Adrenal gland (tissue), 5 donors: ENCODE measurements at regions not wholly inside any gene's neighbourhood (a gene's known extent, or its start where the extent isn't known, plus 50 kb on each side); places are given as distances from the start of the nearest gene placed in this dataset.

ENCODE experiments used
- CTCF ChIP-seq, 6 experiments: fragments of 450-650 bp in 4 of 6; fragments of 200-600 bp in 2 of 6; sonication (generic) in 1 of 6; IDR thresholded peaks; 1 replicate in 5 of 6; 2 replicates in 1 of 6; pipeline versions ENCODE4 v1.5.1 to v1.8.0; 2016 to 2021; ENCODE audit warnings: antibody characterized with exemption in 6 of 6, mild to moderate bottlenecking in 2 of 6, moderate library complexity in 1 of 6
- POLR2A ChIP-seq, 2 donors: fragments of 450-650 bp; IDR thresholded peaks; one replicate each; pipeline ENCODE4 v1.6.1; 2017; ENCODE audit warnings: antibody characterized with exemption in 2 of 2, mild to moderate bottlenecking in 2 of 2, moderate library complexity in 1 of 2
- donor health status: DM: no; HTN: no; CAD: no.

DNA sequence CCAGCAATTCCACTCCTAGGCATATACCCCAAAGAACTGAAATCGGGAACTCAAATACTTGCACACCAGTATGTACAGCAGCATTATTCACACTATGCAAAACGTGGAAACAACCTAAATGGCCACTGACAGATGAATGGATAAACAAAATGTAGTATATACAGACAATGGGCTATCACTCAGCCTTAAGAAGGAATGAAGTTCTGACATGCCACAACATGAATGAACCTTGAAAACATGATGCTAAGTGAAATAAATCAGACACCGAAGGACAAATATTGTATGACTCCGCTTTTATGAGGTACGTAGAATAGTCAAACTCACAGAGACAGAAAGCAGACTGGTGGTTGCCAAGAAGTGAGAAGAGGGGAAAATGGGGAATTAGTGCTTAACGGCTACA, 59.1 kb upstream of the CCN6 start:
- TF ChIP-seq CTCF (IDR thresholded peaks at IDR 0.05) (no peak), POLR2A (IDR thresholded peaks at IDR 0.05) (no peak)
